DND-41 (cell line): ENCODE measurements at regions not wholly inside any gene's neighbourhood (a gene's known extent, or its start where the extent isn't known, plus 50 kb on each side); places are given as distances from the start of the nearest gene placed in this dataset.

ENCODE experiments used
- CTCF ChIP-seq: IDR thresholded peaks from 2 replicates; pipeline ENCODE4 v1.5.1; 2012; ENCODE audit warnings: borderline replicate concordance, low read length, moderate library complexity, mild to moderate bottlenecking; ENCODE audit not compliant: poor library complexity, severe bottlenecking; ENCODE audit errors: extremely low read depth
- EZH2 ChIP-seq: IDR thresholded peaks from 3 replicates; pipeline ENCODE4 v1.6.1; 2012; ENCODE audit warnings: borderline replicate concordance, low read depth, mild to moderate bottlenecking, moderate library complexity, low read length, inconsistent platforms; ENCODE audit not compliant: severe bottlenecking

GRCh38 chr5:73264631-73265030 lies 91.6 kb downstream of the TMEM174 start:
- TF ChIP-seq CTCF: no peak
- no peak for TF ChIP-seq EZH2
